Central memory CD8-positive, alpha-beta T cell (primary cell): ENCODE measurements at regions not wholly inside any gene's neighbourhood (a gene's known extent, or its start where the extent isn't known, plus 50 kb on each side); places are given as distances from the start of the nearest gene placed in this dataset.

Experiments used
- ATAC-seq: fragments of 150-1000 bp; cut with Tn5 transposase; replicated peaks from 2 replicates; pipeline ENCODE4 v1.10.0; 2022; ENCODE audit warnings: mild to moderate bottlenecking, moderate FRiP score, moderate number of reproducible peaks; ENCODE audit not compliant: poor library complexity, severe bottlenecking; ENCODE audit errors: extremely low read depth
- DNase-seq, 2 donors: peaks; one replicate each; pipeline ENCODE4 v3.0.0; 2021; ENCODE audit warnings: low spot score in 2 of 2
- H3K27ac Mint-ChIP-seq: one replicate; pipeline ENCODE4 v1.8.0; 2022; ENCODE audit warnings: low read depth, mild to moderate bottlenecking, moderate library complexity, mixed read lengths
- H3K27me3 Mint-ChIP-seq: one replicate; pipeline ENCODE4 v1.8.0; 2022; ENCODE audit warnings: mixed read lengths
- H3K36me3 Mint-ChIP-seq: one replicate; pipeline ENCODE4 v1.8.0; 2022; ENCODE audit warnings: mild to moderate bottlenecking, moderate library complexity, mixed read lengths; ENCODE audit not compliant: insufficient read depth
- H3K4me1 Mint-ChIP-seq: one replicate; pipeline ENCODE4 v1.8.0; 2022; ENCODE audit warnings: mixed read lengths
- H3K4me3 Mint-ChIP-seq: one replicate; pipeline ENCODE4 v1.8.0; 2022; ENCODE audit warnings: mild to moderate bottlenecking, moderate library complexity, mixed read lengths
- H3K9me3 Mint-ChIP-seq: one replicate; pipeline ENCODE4 v1.8.0; 2022; ENCODE audit warnings: mixed read lengths

DNA sequence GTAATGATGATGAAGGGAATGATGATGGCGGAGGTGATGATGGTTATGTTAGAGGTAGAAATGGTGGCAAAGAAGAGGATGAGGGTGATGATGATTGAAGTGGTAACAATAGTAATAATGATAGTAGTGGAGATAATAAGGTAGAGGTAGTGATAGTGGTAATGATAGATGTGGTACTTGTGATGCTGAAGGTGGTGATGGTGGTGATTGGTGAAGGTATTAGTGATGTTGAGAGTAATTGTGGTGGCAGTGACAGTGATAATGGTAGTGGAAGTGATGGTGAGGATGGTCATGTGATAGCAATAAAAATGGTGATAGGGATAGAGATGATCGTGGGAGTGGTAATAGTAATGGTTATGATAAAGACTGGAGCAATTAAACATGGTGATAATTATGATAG, 108.8 kb downstream of the EFNB1 start:
- ATAC-seq: no peak
- no peak for DNase-seq
- no peaks in the 10 kb centered on the region for H3K36me3 Mint-ChIP-seq
- H3K9me3 Mint-ChIP-seq: no peaks in the 10 kb centered on the region
- H3K27ac Mint-ChIP-seq: no peak overlapping the region
- H3K27me3 Mint-ChIP-seq: no peaks in the 10 kb centered on the region
- no peak overlapping the region for H3K4me3 Mint-ChIP-seq
- no peaks in the 10 kb centered on the region for H3K4me1 Mint-ChIP-seq

DNA sequence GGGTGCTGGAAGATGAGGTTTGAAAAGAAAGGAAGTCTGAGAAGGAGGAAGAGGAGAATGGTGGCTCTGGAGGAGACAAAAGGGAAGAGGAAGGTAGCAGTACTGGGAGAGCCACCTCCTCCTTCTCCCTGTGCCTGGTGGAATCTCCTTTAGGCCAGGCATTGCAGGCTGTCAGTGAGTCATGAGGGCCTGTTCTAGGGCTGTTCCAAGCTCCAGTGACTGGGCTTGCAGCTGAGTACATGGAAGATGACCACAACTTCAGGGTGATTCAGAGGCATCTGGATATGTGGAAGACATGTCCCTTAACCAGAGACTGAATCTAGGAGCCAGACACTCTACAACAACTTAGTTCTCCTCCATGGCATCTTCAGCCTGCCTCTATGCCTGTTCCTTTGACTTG, 107.8 kb downstream of the EFNB1 start:
- DNase-seq (no peak), ATAC-seq (no peak)
- H3K27ac Mint-ChIP-seq: no peak overlapping the region
- H3K9me3 Mint-ChIP-seq: no peaks in the 10 kb centered on the region
- H3K4me1 Mint-ChIP-seq: no peaks in the 10 kb centered on the region
- H3K36me3 Mint-ChIP-seq: no peaks in the 10 kb centered on the region
- H3K27me3 Mint-ChIP-seq: no peaks in the 10 kb centered on the region
- no peak overlapping the region for H3K4me3 Mint-ChIP-seq

DNA sequence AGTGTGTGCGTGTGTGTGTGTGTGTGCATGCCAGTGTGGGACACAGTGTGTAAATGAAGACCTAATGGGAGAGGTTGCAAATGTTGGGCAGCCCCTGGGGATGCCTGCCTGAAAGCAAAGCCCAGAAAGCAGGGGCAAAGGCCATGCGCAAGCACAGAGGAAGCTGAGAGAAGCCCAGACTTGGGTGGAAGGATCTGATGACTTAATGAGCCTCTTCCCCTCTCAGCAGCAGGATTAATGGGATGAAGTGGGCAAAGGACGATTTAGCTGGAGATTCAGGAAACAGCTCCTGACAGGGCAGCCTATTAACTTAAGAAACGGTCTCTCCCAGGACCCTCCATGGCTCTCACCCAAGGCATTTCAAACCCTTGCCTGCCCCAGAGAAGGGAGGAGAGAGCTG, 107.3 kb downstream of the EFNB1 start:
- no peak overlapping the region for H3K4me3 Mint-ChIP-seq
- no peaks in the 10 kb centered on the region for H3K36me3 Mint-ChIP-seq
- no peaks in the 10 kb centered on the region for H3K9me3 Mint-ChIP-seq
- no peaks in the 10 kb centered on the region for H3K27me3 Mint-ChIP-seq
- no peaks in the 10 kb centered on the region for H3K4me1 Mint-ChIP-seq
- no peak overlapping the region for H3K27ac Mint-ChIP-seq
- ATAC-seq: no peak
- no peak for DNase-seq

DNA sequence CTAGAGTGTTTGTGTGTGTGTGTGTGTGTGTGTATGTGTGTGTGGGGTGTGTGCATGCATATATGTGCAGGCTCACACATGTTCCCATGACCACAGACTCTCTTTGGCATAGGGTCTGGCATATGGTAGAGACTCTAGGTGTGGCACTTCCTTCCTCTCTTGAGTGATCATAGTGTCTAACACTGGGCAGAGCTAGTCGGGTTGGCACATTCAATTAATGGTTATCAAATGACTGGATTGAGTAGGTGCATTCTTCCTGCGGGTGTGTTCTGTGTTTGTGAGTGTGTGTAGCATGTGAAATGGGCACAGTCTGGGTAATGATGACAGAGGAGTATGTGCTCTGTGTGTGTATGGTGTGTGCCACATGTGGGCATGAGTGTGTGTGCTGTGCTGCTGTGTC, 106.5 kb downstream of the EFNB1 start:
- Mint-ChIP-seq H3K27ac (no peak overlapping the region), H3K9me3 (no peaks in the 10 kb centered on the region), H3K36me3 (no peaks in the 10 kb centered on the region), H3K4me3 (no peak overlapping the region), H3K4me1 (no peaks in the 10 kb centered on the region), H3K27me3 (no peaks in the 10 kb centered on the region)
- DNase-seq: no peak
- no peak for ATAC-seq

- no peaks in the 10 kb centered on the region for H3K27me3 Mint-ChIP-seq
- no peak overlapping the region for H3K27ac Mint-ChIP-seq
- no peaks in the 10 kb centered on the region for H3K4me1 Mint-ChIP-seq
- H3K9me3 Mint-ChIP-seq: no peaks in the 10 kb centered on the region
- DNase-seq (no peak), ATAC-seq (no peak)
- H3K36me3 Mint-ChIP-seq: peaks cover 2% of the 10 kb centered on the region
- no peak overlapping the region for H3K4me3 Mint-ChIP-seq
These were observed 106.1 kb downstream of the EFNB1 start for GRCh38 chrX:68934922-68935321.

GRCh38 chrX:68934421-68934820, 105.6 kb downstream of the EFNB1 start:
- Mint-ChIP-seq H3K36me3 (peaks cover 2% of the 10 kb centered on the region), H3K4me1 (no peaks in the 10 kb centered on the region), H3K9me3 (no peaks in the 10 kb centered on the region), H3K4me3 (no peak overlapping the region), H3K27ac (no peak overlapping the region), H3K27me3 (no peaks in the 10 kb centered on the region)
- DNase-seq: no peak
- no peak for ATAC-seq

DNA sequence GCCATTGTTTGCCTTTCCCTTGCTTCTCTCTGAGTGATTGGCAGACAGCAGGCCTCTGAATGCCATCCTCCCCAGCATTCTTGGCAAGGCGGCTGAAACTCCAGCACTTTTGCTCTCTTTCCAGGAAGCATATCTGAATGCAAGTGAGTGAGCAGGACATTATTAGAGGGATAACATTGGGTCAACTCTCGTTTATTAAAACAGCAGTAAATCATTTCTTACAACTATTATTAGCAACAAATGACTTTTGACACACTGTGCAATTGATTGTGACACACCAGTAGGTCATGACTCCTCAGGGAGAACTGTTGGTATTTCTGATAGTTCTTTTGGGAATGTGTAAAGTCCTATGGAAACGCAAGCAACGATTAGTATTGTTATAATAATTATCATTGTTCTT, 103.8 kb downstream of the EFNB1 start:
- Mint-ChIP-seq H3K9me3 (no peaks in the 10 kb centered on the region), H3K4me1 (no peaks in the 10 kb centered on the region), H3K27ac (no peak overlapping the region), H3K27me3 (no peaks in the 10 kb centered on the region), H3K36me3 (peaks cover 2% of the 10 kb centered on the region), H3K4me3 (no peak overlapping the region)
- DNase-seq: no peak
- no peak for ATAC-seq

- Mint-ChIP-seq H3K27me3 (no peaks in the 10 kb centered on the region), H3K27ac (no peak overlapping the region), H3K4me3 (no peak overlapping the region), H3K9me3 (no peaks in the 10 kb centered on the region), H3K4me1 (no peaks in the 10 kb centered on the region), H3K36me3 (peaks cover 2% of the 10 kb centered on the region)
- no peak for DNase-seq
- no peak for ATAC-seq
These were observed 102.5 kb downstream of the EFNB1 start for GRCh38 chrX:68931345-68931744.

GRCh38 chrX:68930542-68931317, 101.9 kb downstream of the EFNB1 start:
- Mint-ChIP-seq H3K27me3 (no peaks in the 10 kb centered on the region), H3K27ac (no peak overlapping the region), H3K36me3 (peaks cover 2% of the 10 kb centered on the region), H3K9me3 (no peaks in the 10 kb centered on the region), H3K4me3 (no peak overlapping the region), H3K4me1 (no peaks in the 10 kb centered on the region)
- no peak for ATAC-seq
- DNase-seq: no peak

- H3K27me3 Mint-ChIP-seq: no peaks in the 10 kb centered on the region
- ATAC-seq (no peak), DNase-seq (no peak)
- no peak overlapping the region for H3K27ac Mint-ChIP-seq
- no peak overlapping the region for H3K4me3 Mint-ChIP-seq
- no peaks in the 10 kb centered on the region for H3K9me3 Mint-ChIP-seq
- H3K4me1 Mint-ChIP-seq: no peaks in the 10 kb centered on the region
- H3K36me3 Mint-ChIP-seq: peaks cover 2% of the 10 kb centered on the region
These were observed 100.7 kb downstream of the EFNB1 start for GRCh38 chrX:68929332-68930150.

DNA sequence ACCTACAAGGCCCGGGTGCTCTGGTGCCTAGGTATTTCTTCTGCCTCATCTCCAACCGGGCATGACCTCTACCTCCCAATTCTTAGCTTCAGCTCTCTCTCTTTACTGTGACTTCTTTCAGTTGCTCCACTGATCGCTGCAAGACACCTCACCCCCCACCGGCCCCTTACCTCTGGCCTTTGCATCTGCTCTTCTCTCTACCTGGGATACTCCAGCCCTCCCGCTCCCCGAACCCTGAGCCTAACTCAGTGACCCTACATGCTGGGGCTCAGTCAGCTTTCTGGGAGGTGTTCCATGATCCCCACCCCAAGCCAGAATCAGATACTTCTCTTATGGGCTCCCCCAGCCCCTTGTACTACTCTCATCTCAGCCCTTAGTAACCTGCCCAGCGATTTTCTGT, 99.6 kb downstream of the EFNB1 start:
- ATAC-seq: no peak
- Mint-ChIP-seq H3K4me1 (no peaks in the 10 kb centered on the region), H3K27me3 (no peaks in the 10 kb centered on the region), H3K27ac (no peak overlapping the region), H3K36me3 (peaks cover 2% of the 10 kb centered on the region), H3K4me3 (no peak overlapping the region), H3K9me3 (no peaks in the 10 kb centered on the region)
- DNase-seq: no peak

DNA sequence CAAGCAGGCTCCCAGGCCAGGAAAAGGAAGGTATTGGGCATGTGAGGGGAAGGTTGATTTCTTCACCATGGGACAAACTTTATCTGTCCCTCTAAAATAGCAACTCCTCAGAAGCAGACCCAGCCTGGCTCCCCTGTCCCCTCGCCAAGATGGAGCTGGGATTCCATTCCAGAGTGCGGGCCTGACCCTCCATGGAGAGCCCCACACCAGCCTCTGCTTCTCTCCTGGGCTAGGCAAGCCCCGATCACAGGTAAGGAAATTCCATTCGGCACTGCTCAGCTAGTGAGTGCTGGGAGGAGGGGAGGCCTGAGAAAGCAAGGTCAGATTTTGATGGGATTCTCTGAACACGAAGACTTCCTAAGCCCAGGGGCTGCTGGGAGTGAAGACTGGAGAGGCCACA, 98.4 kb downstream of the EFNB1 start:
- no peaks in the 10 kb centered on the region for H3K9me3 Mint-ChIP-seq
- DNase-seq: no peak

GRCh38 chrX:68923147-68923546, 94.3 kb downstream of the EFNB1 start:
- no peak overlapping the region for H3K27ac Mint-ChIP-seq
- DNase-seq (no peak), ATAC-seq (no peak)
- no peaks in the 10 kb centered on the region for H3K36me3 Mint-ChIP-seq
- H3K9me3 Mint-ChIP-seq: no peaks in the 10 kb centered on the region
- no peaks in the 10 kb centered on the region for H3K27me3 Mint-ChIP-seq
- H3K4me3 Mint-ChIP-seq: no peak overlapping the region
- H3K4me1 Mint-ChIP-seq: no peaks in the 10 kb centered on the region

More for the DNA sequence above, 98.4 kb downstream of the EFNB1 start:
- no peak for ATAC-seq
- H3K27me3 Mint-ChIP-seq: no peaks in the 10 kb centered on the region
- peaks cover 2% of the 10 kb centered on the region for H3K36me3 Mint-ChIP-seq
- no peak overlapping the region for H3K27ac Mint-ChIP-seq
- H3K4me1 Mint-ChIP-seq: no peaks in the 10 kb centered on the region
- H3K4me3 Mint-ChIP-seq: no peak overlapping the region
